H1 (cell line): ENCODE measurements at regions not wholly inside any gene's neighbourhood (a gene's known extent, or its start where the extent isn't known, plus 50 kb on each side); places are given as distances from the start of the nearest gene placed in this dataset.

Experiments used
- CTCF ChIA-PET: fragments of 300-600 bp; sonication (Branson Sonifier 250); formaldehyde crosslinking; loops from one replicate; lab custom pipeline; 2021; ENCODE audit not compliant: partially characterized antibody; lab: Charles Lee
- POLR2A ChIA-PET: fragments of 300-600 bp; sonication (Branson Sonifier 250); formaldehyde crosslinking; loops from one replicate; lab custom pipeline; 2021; ENCODE audit warnings: inconsistent platforms; ENCODE audit not compliant: partially characterized antibody; lab: Charles Lee
- DNase-seq, 2 experiments: peaks; one replicate each; pipeline versions ENCODE4 v3.0.0 to v3.0.0-alpha.2; 2010 to 2022; ENCODE audit warnings: low spot score in 2 of 2, low read depth in 1 of 2, mixed read lengths in 1 of 2
- FAIRE-seq: peaks from 2 replicates; lab custom pipeline; 2011; peaks lifted over from hg19 to GRCh38; lab: Jason Lieb, UNC
- H2AFZ ChIP-seq: 2 replicates; pipeline ENCODE4 v1.8.1; 2012; ENCODE audit warnings: low read length, inconsistent platforms
- H2AK5ac ChIP-seq: 2 replicates; pipeline ENCODE4 v1.6.1; 2013; ENCODE audit warnings: low read depth, low read length
- H2BK120ac ChIP-seq: replicated peaks from 2 replicates; pipeline ENCODE3; 2013; ENCODE audit warnings: low read depth, low read length, inconsistent platforms
- H2BK12ac ChIP-seq: 2 replicates; pipeline ENCODE4 v1.6.1; 2013; ENCODE audit warnings: low read depth, low read length
- H2BK15ac ChIP-seq: 2 replicates; pipeline ENCODE4 v1.6.1; 2013; ENCODE audit warnings: low read length
- H2BK20ac ChIP-seq: 2 replicates; pipeline ENCODE4 v1.6.1; 2013; ENCODE audit warnings: low read length
- H2BK5ac ChIP-seq: 2 replicates; pipeline ENCODE4 v1.6.1; 2013; ENCODE audit warnings: low read depth, low read length
- H3K14ac ChIP-seq: 2 replicates; pipeline ENCODE4 v1.6.1; 2013; ENCODE audit warnings: inconsistent platforms; ENCODE audit not compliant: insufficient read length
- H3K18ac ChIP-seq: 2 replicates; pipeline ENCODE4 v1.6.1; 2013; ENCODE audit warnings: low read length; ENCODE audit errors: extremely low read depth
- H3K23ac ChIP-seq: 2 replicates; pipeline ENCODE4 v1.6.1; 2013; ENCODE audit warnings: inconsistent platforms; ENCODE audit not compliant: insufficient read length
- H3K23me2 ChIP-seq: 2 replicates; pipeline ENCODE4 v1.6.1; 2013; ENCODE audit warnings: low read depth, low read length
- H3K27ac ChIP-seq: 2 replicates; pipeline ENCODE4 v1.6.1; 2011; ENCODE audit warnings: low read depth, low read length, inconsistent platforms
- H3K27me3 ChIP-seq, 4 experiments: replicated peaks in 1 of 4; 1 replicate in 1 of 4; 2 replicates in 3 of 4; pipeline versions ENCODE4 v1.6.1 to v1.8.1; 2011 to 2013; ENCODE audit warnings: low read length in 3 of 4, mild to moderate bottlenecking in 3 of 4, inconsistent platforms in 2 of 4, mixed read lengths in 2 of 4, moderate library complexity in 1 of 4; ENCODE audit not compliant: control insufficient read depth in 3 of 4, insufficient read depth in 3 of 4; ENCODE audit errors: extremely low read depth in 1 of 4
- H3K36me3 ChIP-seq, 4 experiments: 2 replicates each; pipeline versions ENCODE4 v1.6.1 to v1.8.1; 2011 to 2013; ENCODE audit warnings: mild to moderate bottlenecking in 4 of 4, low read length in 3 of 4, moderate library complexity in 2 of 4, control low read depth in 1 of 4, inconsistent platforms in 1 of 4; ENCODE audit not compliant: insufficient read depth in 4 of 4, control insufficient read depth in 2 of 4
- H3K4ac ChIP-seq: replicated peaks from 2 replicates; pipeline ENCODE3; 2013; ENCODE audit warnings: low read length, low read depth, mixed read lengths, inconsistent platforms; ENCODE audit not compliant: insufficient read length
- H3K4me1 ChIP-seq, 4 experiments: replicated peaks in 1 of 4; 1 replicate in 1 of 4; 2 replicates in 3 of 4; pipeline versions ENCODE4 v1.6.1 to v1.8.1; 2011 to 2013; ENCODE audit warnings: low read length in 3 of 4, inconsistent platforms in 2 of 4, mixed read lengths in 1 of 4; ENCODE audit not compliant: insufficient read depth in 4 of 4, control insufficient read depth in 3 of 4
- H3K4me2 ChIP-seq, 2 experiments: 2 replicates each; pipeline versions ENCODE4 v1.6.1 to v1.8.1; 2011 to 2013; ENCODE audit warnings: low read depth in 2 of 2, low read length in 2 of 2, control low read depth in 1 of 2, inconsistent platforms in 1 of 2, mild to moderate bottlenecking in 1 of 2; ENCODE audit not compliant: insufficient read depth in 1 of 2
- H3K4me3 ChIP-seq, 4 experiments: fragments of 200-600, 300-600 bp in 1 of 4; sonication (generic), shearing (Covaris generic), sonication (Bioruptor Twin) in 1 of 4; 2 replicates each; pipeline versions ENCODE4 v1.5.1 to v1.8.1; 2011 to 2016; ENCODE audit warnings: low read length in 4 of 4, low read depth in 3 of 4, control low read depth in 2 of 4, inconsistent platforms in 2 of 4, mild to moderate bottlenecking in 2 of 4, mixed read lengths in 1 of 4, moderate library complexity in 1 of 4; ENCODE audit not compliant: insufficient read depth in 2 of 4; ENCODE audit errors: extremely low read depth in 1 of 4
- H3K56ac ChIP-seq: replicated peaks from 2 replicates; pipeline ENCODE3; 2013; ENCODE audit warnings: low read depth, mild to moderate bottlenecking, mixed read lengths, low read length, inconsistent platforms; ENCODE audit not compliant: insufficient read length
- H3K79me1 ChIP-seq: 2 replicates; pipeline ENCODE4 v1.6.1; 2013; ENCODE audit warnings: low read depth, low read length, control low read depth
- H3K79me2 ChIP-seq, 2 experiments: 2 replicates each; pipeline versions ENCODE4 v1.6.1 to v1.8.1; 2012 to 2013; ENCODE audit warnings: low read length in 2 of 2, mild to moderate bottlenecking in 2 of 2, inconsistent platforms in 1 of 2; ENCODE audit not compliant: insufficient read depth in 2 of 2, control insufficient read depth in 1 of 2
- H3K9ac ChIP-seq, 4 experiments: replicated peaks in 1 of 4; 1 replicate in 1 of 4; 2 replicates in 3 of 4; pipeline versions ENCODE4 v1.6.1 to v1.8.1; 2011 to 2013; ENCODE audit warnings: low read depth in 3 of 4, low read length in 3 of 4, control low read depth in 2 of 4, mild to moderate bottlenecking in 2 of 4, moderate library complexity in 2 of 4, inconsistent platforms in 1 of 4; ENCODE audit errors: extremely low read depth in 1 of 4
- H3K9me3 ChIP-seq, 2 experiments: 2 replicates each; pipeline versions ENCODE4 v1.6.1 to v1.8.1; 2012 to 2013; ENCODE audit warnings: mild to moderate bottlenecking in 2 of 2, moderate library complexity in 2 of 2, control low read depth in 1 of 2, inconsistent platforms in 1 of 2, low read depth in 1 of 2, low read length in 1 of 2, mixed read lengths in 1 of 2; ENCODE audit not compliant: insufficient read depth in 2 of 2
- H4K20me1 ChIP-seq, 2 experiments: replicated peaks in 1 of 2; 2 replicates each; pipeline versions ENCODE3 to v1.8.1; 2011 to 2013; ENCODE audit warnings: inconsistent platforms in 2 of 2, low read length in 2 of 2, mild to moderate bottlenecking in 1 of 2; ENCODE audit not compliant: insufficient read depth in 2 of 2, control insufficient read depth in 1 of 2
- H4K5ac ChIP-seq: 2 replicates; pipeline ENCODE4 v1.6.1; 2013; ENCODE audit warnings: low read length, low read depth, mixed read lengths, inconsistent platforms; ENCODE audit not compliant: insufficient read length
- H4K8ac ChIP-seq: 2 replicates; pipeline ENCODE4 v1.8.0; 2013; ENCODE audit warnings: mild to moderate bottlenecking, moderate library complexity, low read length, inconsistent platforms; ENCODE audit not compliant: insufficient read depth; ENCODE audit errors: extremely low read depth
- H4K91ac ChIP-seq: replicated peaks from 2 replicates; pipeline ENCODE3; 2013; ENCODE audit warnings: low read length, mixed read lengths, inconsistent platforms; ENCODE audit not compliant: insufficient read length
- ASH2L ChIP-seq: fragments of 200-600, 300-600 bp; sonication (generic); IDR thresholded peaks from one replicate; pipeline ENCODE4 v1.7.1; 2017; ENCODE audit warnings: low read length
- BRCA1 ChIP-seq: IDR thresholded peaks from 2 replicates; pipeline ENCODE4 v1.6.1; 2012; ENCODE audit warnings: low read depth, low read length, improper control_type of control experiment
- FOSL1 ChIP-seq: IDR thresholded peaks from 2 replicates; pipeline ENCODE4 v1.6.1; 2011; ENCODE audit warnings: mild to moderate bottlenecking, low read depth, low read length, moderate library complexity; ENCODE audit not compliant: insufficient read depth
- GABPA ChIP-seq: IDR thresholded peaks from 2 replicates; pipeline ENCODE4 v1.6.1; 2011; ENCODE audit warnings: mild to moderate bottlenecking, low read length, moderate library complexity, borderline replicate concordance; ENCODE audit not compliant: insufficient read depth
- JUND ChIP-seq: IDR thresholded peaks from 2 replicates; pipeline ENCODE4 v1.6.1; 2011; ENCODE audit warnings: mild to moderate bottlenecking, improper control_type of control experiment, low read length
- KDM1A ChIP-seq: fragments of 200-600, 300-600 bp; sonication (generic); IDR thresholded peaks from 2 replicates; pipeline ENCODE4 v1.7.1; 2016; ENCODE audit warnings: mild to moderate bottlenecking, low read length, borderline replicate concordance
- POLR2AphosphoS5 ChIP-seq: IDR thresholded peaks from 2 replicates; pipeline ENCODE4 v1.6.1; 2011; ENCODE audit warnings: low read depth, low read length
- SP2 ChIP-seq: IDR thresholded peaks from 2 replicates; pipeline ENCODE4 v1.6.1; 2012; ENCODE audit warnings: mild to moderate bottlenecking, low read length, inconsistent platforms
- ZNF274 ChIP-seq: IDR thresholded peaks from 2 replicates; pipeline ENCODE4 v1.7.0; 2012; ENCODE audit warnings: low read length, borderline replicate concordance; ENCODE audit errors: extremely low read depth
- WGBS, 2 experiments: shearing (Covaris generic) in 1 of 2; methylation state at CpG; one replicate each; pipeline versions ENCODE4 v1.1.6 to v1.1.7; 2013 to 2015; ENCODE audit warnings: low lambda C conversion rate in 2 of 2, mixed read lengths in 2 of 2, inconsistent platforms in 1 of 2, low coverage in 1 of 2, missing lambda C conversion rate in 1 of 2; ENCODE audit not compliant: insufficient replicate concordance in 2 of 2, insufficient coverage in 1 of 2, insufficient read length in 1 of 2; ENCODE audit errors: extremely low coverage in 1 of 2, missing lambda C conversion rate in 1 of 2; 5-methylcytosine and 5-hydroxymethylcytosine counted together

- H4K8ac ChIP-seq: no peak overlapping the region
- H2BK120ac ChIP-seq: no peak overlapping the region
- H2AK5ac ChIP-seq: no peak overlapping the region
- no peak overlapping the region for H2BK15ac ChIP-seq
- H2BK20ac ChIP-seq: no peak overlapping the region
- H2BK12ac ChIP-seq: no peak overlapping the region
- no peak overlapping the region for H3K4ac ChIP-seq
- ChIA-PET CTCF (no interaction called here), POLR2A (no interaction called here)
- H3K79me1 ChIP-seq: no peaks in the 10 kb centered on the region
- H2BK5ac ChIP-seq: no peak overlapping the region
- H4K20me1 ChIP-seq: no peaks in the 10 kb centered on the region
- H4K91ac ChIP-seq: no peak overlapping the region
- H3K23ac ChIP-seq: no peak overlapping the region
- no peak overlapping the region for H3K14ac ChIP-seq
- DNase-seq: no peak
- no peak overlapping the region for H2AFZ ChIP-seq
- H3K4me3 ChIP-seq: no peak overlapping the region
- H4K5ac ChIP-seq: no peak overlapping the region
- no peak overlapping the region for H3K9ac ChIP-seq
- H3K9me3 ChIP-seq: no peaks in the 10 kb centered on the region
- H3K27me3 ChIP-seq: no peaks in the 10 kb centered on the region
- no peak for FAIRE-seq
- no peak overlapping the region for H3K27ac ChIP-seq
- H3K4me2 ChIP-seq: no peak overlapping the region
- H3K79me2 ChIP-seq: no peaks in the 10 kb centered on the region
- H3K4me1 ChIP-seq: no peaks in the 10 kb centered on the region
- H3K36me3 ChIP-seq: no peaks in the 10 kb centered on the region
- 92% methylated on average over 3 of the region's 3 CpGs; no CpG with 5 or more reads in 1 of the 2 experiments for WGBS, 2 experiments
- H3K18ac ChIP-seq: no peak overlapping the region
- H3K23me2 ChIP-seq: no peaks in the 10 kb centered on the region
- H3K56ac ChIP-seq: no peak overlapping the region
- TF ChIP-seq BRCA1 (no peak), FOSL1 (no peak), GABPA (no peak), KDM1A (no peak), SP2 (no peak), ZNF274 (no peak), POLR2AphosphoS5 (no peak), JUND (no peak), ASH2L (no peak)
Measured at GRCh38 chr7:118502235-118502634, 277.7 kb downstream of the ANKRD7 start.
